GM20000 (cell line): ENCODE measurements at regions not wholly inside any gene's neighbourhood (a gene's known extent, or its start where the extent isn't known, plus 50 kb on each side); places are given as distances from the start of the nearest gene placed in this dataset.

Experiments
- DNase-seq: peaks from one replicate; pipeline ENCODE4 v3.0.0; 2012; ENCODE audit warnings: low spot score
- TF ChIP-seq, protein P1 (sequence below): IDR thresholded peaks from 2 replicates; pipeline ENCODE4 v1.5.1; 2012; ENCODE audit warnings: mild to moderate bottlenecking, control low read depth; ENCODE audit errors: extremely low read depth, missing control alignments

DNA sequence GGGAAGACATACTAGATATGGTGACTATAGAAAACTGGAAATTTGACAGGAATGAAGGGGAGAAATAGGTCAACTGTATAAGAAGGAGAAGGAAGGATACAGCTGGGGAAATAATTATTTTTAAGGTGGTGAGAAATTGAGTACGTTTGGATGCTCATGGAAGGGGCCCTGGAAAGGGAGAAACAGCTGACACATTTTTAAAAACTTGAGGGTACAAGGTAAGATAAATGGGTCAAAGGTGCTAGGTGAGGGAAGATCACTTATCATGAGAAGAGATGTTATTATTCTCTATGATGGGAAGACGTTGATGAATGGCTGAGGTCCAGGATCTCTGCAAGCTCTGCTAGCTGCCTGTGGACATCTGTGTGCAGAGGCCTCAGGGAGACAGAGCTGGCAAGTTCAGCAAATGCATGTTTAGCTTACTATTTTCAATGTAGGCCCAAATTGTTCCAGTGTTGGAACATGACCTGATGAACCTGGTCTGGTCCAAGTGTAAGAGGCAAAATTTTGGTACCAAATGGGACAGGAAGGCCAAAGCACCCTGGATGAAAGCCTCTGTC lies 181.7 kb downstream of the MTRR start:
- TF ChIP-seq, protein P1, sequence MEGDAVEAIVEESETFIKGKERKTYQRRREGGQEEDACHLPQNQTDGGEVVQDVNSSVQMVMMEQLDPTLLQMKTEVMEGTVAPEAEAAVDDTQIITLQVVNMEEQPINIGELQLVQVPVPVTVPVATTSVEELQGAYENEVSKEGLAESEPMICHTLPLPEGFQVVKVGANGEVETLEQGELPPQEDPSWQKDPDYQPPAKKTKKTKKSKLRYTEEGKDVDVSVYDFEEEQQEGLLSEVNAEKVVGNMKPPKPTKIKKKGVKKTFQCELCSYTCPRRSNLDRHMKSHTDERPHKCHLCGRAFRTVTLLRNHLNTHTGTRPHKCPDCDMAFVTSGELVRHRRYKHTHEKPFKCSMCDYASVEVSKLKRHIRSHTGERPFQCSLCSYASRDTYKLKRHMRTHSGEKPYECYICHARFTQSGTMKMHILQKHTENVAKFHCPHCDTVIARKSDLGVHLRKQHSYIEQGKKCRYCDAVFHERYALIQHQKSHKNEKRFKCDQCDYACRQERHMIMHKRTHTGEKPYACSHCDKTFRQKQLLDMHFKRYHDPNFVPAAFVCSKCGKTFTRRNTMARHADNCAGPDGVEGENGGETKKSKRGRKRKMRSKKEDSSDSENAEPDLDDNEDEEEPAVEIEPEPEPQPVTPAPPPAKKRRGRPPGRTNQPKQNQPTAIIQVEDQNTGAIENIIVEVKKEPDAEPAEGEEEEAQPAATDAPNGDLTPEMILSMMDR = no peak
- DNase-seq = no peak

DNA sequence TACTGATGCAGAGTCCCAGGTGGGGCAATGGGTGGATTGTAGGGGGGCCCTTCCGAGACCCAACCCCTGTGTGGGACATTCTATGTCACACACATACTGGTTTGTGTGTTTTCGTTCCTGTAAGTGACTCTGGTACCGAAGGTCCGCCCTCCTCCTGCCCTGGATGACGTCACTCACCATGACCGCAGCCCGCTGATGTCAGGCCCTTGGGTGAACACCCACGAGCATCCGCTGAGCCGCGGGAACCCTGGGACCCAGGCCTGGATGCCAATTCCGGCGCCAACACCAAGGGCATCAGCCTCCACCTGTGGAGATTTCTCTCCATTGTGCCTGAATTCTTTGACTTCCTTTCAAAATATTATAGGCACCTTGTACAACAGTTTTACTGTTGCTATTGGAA lies 184.3 kb downstream of the MTRR start:
- DNase-seq = no peak
- TF ChIP-seq, protein P1 = no peak

DNA sequence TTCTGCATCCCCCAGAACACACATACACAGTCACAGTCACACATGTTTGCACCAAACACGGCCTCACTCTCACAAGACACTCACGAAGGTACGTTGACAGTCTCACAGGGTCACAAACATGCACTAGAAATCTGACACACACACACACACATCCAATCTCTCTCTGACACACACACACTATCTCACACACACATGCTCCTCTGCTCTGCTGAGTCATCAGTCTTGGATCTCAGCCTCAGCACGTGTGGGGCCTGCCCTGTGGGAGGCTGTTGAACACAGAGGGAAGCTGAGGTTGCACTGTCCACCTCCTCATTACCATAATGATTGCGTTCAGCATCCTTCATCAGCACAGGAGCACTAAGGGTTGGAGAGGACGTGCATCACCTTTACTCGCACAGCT lies 188.8 kb downstream of the MTRR start:
- TF ChIP-seq, protein P1 = no peak
- DNase-seq = no peak

DNA sequence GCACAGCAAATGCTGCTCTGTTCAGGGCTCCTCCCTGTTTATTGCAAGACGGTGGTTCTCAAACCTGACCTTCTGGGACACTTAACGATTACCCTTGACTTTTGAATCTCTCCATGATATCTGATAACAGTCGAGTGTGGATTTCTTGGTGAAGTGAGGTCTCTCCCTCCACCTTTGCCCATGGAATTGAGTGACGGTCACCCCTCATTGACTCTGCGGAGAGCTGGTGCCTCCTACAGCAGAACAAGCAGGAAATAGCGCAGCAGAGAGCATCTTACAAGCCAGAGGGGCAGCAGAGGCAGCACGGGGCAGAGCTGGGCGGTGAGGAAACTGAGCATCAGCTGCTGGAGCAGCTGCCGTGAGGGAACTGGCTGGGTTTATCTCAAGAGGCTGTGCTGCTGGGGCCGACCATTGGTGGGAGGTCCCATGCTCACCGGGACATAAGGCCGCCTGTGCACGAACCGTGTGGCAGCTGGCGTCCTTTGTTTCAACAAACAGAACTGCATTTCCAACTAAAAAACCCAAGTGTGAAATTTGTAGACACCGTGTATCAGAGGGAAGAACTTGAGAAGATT lies 189.8 kb downstream of the MTRR start:
- TF ChIP-seq, protein P1 = no peak
- no peak for DNase-seq

DNA sequence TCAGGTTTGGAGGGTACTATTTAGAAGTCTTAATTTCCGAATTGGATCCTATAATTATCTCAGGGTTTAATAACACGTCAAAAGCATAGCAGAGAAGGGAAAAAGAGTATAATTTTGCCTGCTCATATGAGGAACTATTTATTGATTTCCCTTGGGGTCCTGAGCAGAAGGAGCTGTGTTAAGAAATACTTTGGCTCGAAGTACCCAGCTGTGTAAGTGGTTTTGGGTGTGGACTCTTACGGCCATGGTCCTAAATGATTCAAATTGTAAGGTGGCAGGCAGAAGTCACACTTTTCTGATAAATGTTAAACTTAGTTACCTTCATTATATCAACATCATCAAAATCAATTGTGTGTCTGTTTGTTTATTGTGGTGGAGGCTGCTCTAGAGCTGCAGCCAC lies 190.4 kb downstream of the MTRR start:
- TF ChIP-seq, protein P1 = no peak

DNA sequence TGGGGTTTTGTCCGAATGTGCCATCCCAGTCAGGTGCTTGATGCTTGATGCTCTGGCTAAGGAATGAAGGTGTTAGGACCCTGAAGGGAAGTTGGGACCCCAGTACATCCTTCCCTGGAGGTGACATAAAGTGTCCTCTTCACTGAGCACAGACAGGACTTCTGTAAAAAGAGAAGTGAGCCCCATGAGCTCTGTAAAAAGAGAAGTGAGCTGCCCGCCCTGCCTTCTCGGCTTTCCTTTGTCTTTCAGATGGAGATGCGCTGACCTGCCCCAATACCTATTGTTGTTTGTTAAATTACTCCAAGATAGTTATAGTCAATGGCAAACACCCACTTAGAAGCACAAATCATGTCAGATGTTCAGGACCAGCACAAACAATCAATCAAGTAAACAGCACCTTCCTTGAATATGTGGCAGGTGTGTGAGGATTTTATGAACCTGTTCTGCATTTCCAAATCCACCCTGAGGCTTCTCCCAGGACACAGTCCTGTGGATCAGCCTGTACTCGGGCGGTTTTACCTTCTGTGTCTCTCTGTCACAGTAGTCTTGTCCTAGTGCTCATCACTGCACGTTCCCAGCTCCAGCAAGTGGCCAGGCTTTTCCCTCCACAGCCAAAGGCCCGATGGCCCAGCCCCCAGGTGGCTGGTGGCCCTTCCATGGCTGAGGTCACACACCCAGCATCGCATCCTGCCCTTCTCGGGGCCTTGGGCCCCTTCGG lies 191.4 kb downstream of the MTRR start:
- TF ChIP-seq, protein P1 = no peak

More for the DNA sequence above, 190.4 kb downstream of the MTRR start:
- no peak for DNase-seq

DNA sequence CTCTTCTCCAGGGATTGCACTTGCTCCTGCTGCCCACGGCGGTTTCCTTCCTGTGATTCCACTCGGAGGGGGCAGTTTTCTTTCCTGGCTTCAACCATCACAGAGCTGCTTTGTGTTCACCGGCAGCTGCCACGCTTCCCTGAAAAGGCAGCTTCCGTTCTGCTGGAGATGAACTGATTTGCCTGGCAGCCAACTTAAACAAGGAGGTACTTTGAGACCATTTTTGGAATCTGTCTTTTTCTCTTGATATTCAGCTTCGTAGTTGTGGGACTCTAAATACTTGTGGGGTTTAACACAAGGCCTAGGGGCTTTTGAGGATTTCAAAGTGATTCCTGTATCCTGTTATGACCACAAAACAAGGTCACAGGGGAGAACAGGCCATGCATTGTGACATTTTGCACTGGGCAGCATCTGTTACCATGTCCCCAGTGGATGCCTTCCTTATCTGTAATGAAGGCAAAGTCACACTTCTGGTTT lies 192.0 kb downstream of the MTRR start:
- TF ChIP-seq, protein P1 = no peak

More for the DNA sequence above, 191.4 kb downstream of the MTRR start:
- no peak for DNase-seq

More for the DNA sequence above, 192.0 kb downstream of the MTRR start:
- DNase-seq = no peak
